HPDE6-E6E7 (cell line): ENCODE measurements at regions not wholly inside any gene's neighbourhood (a gene's known extent, or its start where the extent isn't known, plus 50 kb on each side); places are given as distances from the start of the nearest gene placed in this dataset.

Experiments used
- DNase-seq: peaks from one replicate; pipeline ENCODE4 v3.0.0; 2011; ENCODE audit warnings: missing footprints; ENCODE audit errors: extremely low spot score

GRCh38 chr3:187951452-187952190 lies 202.3 kb upstream of the LPP start:
- DNase-seq = no peak

- DNase-seq = no peak
These were observed 201.1 kb upstream of the LPP start for GRCh38 chr3:187952849-187953248.

- no peak for DNase-seq
These were observed 199.5 kb upstream of the LPP start for GRCh38 chr3:187954516-187954872.

GRCh38 chr3:187954873-187955586 lies 198.9 kb upstream of the LPP start:
- DNase-seq = no peak

- DNase-seq = no peak
These were observed 198.4 kb upstream of the LPP start for GRCh38 chr3:187955587-187955952.

- DNase-seq = no peak
These were observed 196.8 kb upstream of the LPP start for GRCh38 chr3:187957165-187957581.

- DNase-seq = no peak
These were observed 196.4 kb upstream of the LPP start for GRCh38 chr3:187957582-187957981.

- no peak for DNase-seq
These were observed 195.4 kb upstream of the LPP start for GRCh38 chr3:187958432-187959003.

GRCh38 chr3:187960820-187961219 lies 193.1 kb upstream of the LPP start:
- no peak for DNase-seq

GRCh38 chr3:187961366-187961765 lies 192.6 kb upstream of the LPP start:
- no peak for DNase-seq

- no peak for DNase-seq
These were observed 190.8 kb upstream of the LPP start for GRCh38 chr3:187963003-187963676.

GRCh38 chr3:187963677-187964385 lies 190.1 kb upstream of the LPP start:
- no peak for DNase-seq

GRCh38 chr3:187964760-187965159 lies 189.2 kb upstream of the LPP start:
- DNase-seq = no peak

- DNase-seq = no peak
These were observed 187.9 kb upstream of the LPP start for GRCh38 chr3:187966096-187966495.

- no peak for DNase-seq
These were observed 187.1 kb upstream of the LPP start for GRCh38 chr3:187966636-187967406.

- no peak for DNase-seq
These were observed 186.0 kb upstream of the LPP start for GRCh38 chr3:187967993-187968392.

- no peak for DNase-seq
These were observed 184.9 kb upstream of the LPP start for GRCh38 chr3:187968883-187969580.

- no peak for DNase-seq
These were observed 184.4 kb upstream of the LPP start for GRCh38 chr3:187969581-187969950.

GRCh38 chr3:187970106-187970505 lies 183.9 kb upstream of the LPP start:
- DNase-seq = no peak

GRCh38 chr3:187971629-187972028 lies 182.3 kb upstream of the LPP start:
- DNase-seq = no peak

- no peak for DNase-seq
These were observed 181.5 kb upstream of the LPP start for GRCh38 chr3:187972454-187972853.
